ENCODE measurements at regions not wholly inside any gene's neighbourhood (a gene's known extent, or its start where the extent isn't known, plus 50 kb on each side); places are given as distances from the start of the nearest gene placed in this dataset.

DNA sequence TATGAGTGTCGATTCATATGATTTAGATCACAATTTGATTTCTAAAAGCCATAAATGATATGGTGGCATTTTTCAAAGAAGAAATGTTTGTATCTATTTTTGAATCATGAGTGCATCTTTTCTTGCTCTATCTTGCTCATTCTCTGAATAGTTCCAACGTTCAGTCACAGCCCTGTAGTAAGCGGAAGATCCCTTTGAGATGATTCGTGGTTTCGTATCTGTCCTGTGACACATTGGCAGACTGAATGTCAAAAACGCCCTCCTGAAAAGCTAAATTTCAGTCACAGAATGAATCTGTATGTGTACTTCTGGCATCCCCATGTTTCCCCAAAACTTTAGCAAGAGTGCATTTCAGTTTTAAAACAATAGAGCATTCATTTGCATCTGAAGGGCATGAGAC is 1066.9 kb upstream of the TENM3 start:
- H3K9me3 ChIP-seq (ENCODE audit: control insufficient read depth in 4 of 4, insufficient read depth in 3 of 4, low read length in 3 of 4) = peaks cover 0 to 1% (median 0%) of the 10 kb centered on the region in 4 donors
- ATAC-seq (ENCODE audit: insufficient read depth, low FRiP score) = no peak
- H3K4me1 ChIP-seq (ENCODE audit: control insufficient read depth in 5 of 5, insufficient read depth in 5 of 5, low read length in 5 of 5) = no peaks in the 10 kb centered on the region
- no peak overlapping the region for H3K27ac ChIP-seq (ENCODE audit: low read depth in 1 of 2, low read length in 1 of 2)
- TF ChIP-seq, protein P1, sequence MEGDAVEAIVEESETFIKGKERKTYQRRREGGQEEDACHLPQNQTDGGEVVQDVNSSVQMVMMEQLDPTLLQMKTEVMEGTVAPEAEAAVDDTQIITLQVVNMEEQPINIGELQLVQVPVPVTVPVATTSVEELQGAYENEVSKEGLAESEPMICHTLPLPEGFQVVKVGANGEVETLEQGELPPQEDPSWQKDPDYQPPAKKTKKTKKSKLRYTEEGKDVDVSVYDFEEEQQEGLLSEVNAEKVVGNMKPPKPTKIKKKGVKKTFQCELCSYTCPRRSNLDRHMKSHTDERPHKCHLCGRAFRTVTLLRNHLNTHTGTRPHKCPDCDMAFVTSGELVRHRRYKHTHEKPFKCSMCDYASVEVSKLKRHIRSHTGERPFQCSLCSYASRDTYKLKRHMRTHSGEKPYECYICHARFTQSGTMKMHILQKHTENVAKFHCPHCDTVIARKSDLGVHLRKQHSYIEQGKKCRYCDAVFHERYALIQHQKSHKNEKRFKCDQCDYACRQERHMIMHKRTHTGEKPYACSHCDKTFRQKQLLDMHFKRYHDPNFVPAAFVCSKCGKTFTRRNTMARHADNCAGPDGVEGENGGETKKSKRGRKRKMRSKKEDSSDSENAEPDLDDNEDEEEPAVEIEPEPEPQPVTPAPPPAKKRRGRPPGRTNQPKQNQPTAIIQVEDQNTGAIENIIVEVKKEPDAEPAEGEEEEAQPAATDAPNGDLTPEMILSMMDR (IDR thresholded peaks at IDR 0.05; ENCODE audit: control extremely low read depth, extremely low read depth) = no peak
- no peak overlapping the region for H3K4me3 ChIP-seq
- H3K36me3 ChIP-seq (ENCODE audit: control insufficient read depth in 4 of 4, insufficient read depth in 4 of 4, low read length in 4 of 4) = no peaks in the 10 kb centered on the region
- no peak for DNase-seq
- WGBS, 2 donors = 84 to 86% methylated on average over 6 of the region's 6 CpGs
- H3K27me3 ChIP-seq (ENCODE audit: control insufficient read depth in 3 of 3, insufficient read depth in 3 of 3, low read length in 2 of 3) = no peaks in the 10 kb centered on the region
- H3K9ac ChIP-seq (ENCODE audit: insufficient read depth in 1 of 2, low read length in 2 of 2) = no peak overlapping the region

DNA sequence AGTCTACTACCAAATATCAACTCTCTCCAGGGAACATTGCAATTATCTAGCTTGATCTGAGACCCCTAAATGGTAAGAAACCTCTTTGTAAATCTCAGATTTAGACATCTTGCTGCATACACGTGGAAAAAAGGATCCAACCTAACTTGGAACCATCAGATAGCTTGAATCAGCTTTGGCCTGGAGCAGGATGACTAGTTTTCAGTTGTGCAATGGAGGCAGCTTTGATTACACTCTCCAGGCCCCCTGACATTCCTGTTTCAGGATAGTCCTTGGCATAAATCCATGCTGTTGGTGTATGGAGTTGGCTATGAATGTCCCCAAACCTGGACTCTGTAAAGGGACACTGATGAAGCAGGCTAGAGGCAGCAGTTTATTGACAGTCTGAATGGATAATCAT is 1061.9 kb upstream of the TENM3 start:
- DNase-seq = no peak
- WGBS, 2 donors = 0% methylated on average over 1 of the region's 1 CpG

DNA sequence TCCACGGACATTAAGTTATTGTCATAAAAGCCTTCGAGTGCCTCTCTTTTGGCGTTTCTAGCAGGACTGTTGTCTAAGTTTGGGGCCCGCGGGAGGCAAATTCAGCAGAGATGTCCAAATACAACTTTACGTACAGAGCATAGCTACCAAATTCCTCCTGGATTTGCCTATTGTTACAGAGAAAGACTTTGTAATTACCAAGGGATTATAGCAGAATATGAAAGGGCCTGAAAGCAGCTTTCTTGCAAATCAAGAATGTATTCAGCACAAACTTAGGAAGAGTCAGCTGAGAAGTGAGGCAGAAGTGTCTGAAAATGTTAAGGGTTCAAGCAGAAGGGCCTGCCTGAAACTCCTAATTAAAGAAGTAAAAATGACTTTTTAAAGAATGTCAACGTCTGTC is 1053.5 kb upstream of the TENM3 start:
- Histone ChIP-seq H3K4me1 (ENCODE audit: control insufficient read depth in 5 of 5, insufficient read depth in 5 of 5, low read length in 5 of 5) (peaks cover 0 to 9% (median 0%) of the 10 kb centered on the region in 5 donors), H3K36me3 (ENCODE audit: control insufficient read depth in 4 of 4, insufficient read depth in 4 of 4, low read length in 4 of 4) (no peaks in the 10 kb centered on the region), H3K9me3 (ENCODE audit: control insufficient read depth in 4 of 4, insufficient read depth in 3 of 4, low read length in 3 of 4) (peaks cover 0 to 6% (median 0%) of the 10 kb centered on the region in 4 donors), H3K27ac (ENCODE audit: low read depth in 1 of 2, low read length in 1 of 2) (no peak overlapping the region), H3K4me3 (no peak overlapping the region), H3K27me3 (ENCODE audit: control insufficient read depth in 3 of 3, insufficient read depth in 3 of 3, low read length in 2 of 3) (no peaks in the 10 kb centered on the region), H3K9ac (ENCODE audit: insufficient read depth in 1 of 2, low read length in 2 of 2) (no peak overlapping the region)
- no peak for ATAC-seq (ENCODE audit: insufficient read depth, low FRiP score)
- DNase-seq = no peak
- WGBS, 2 donors = 72% methylated on average over 7 of the region's 7 CpGs
- TF ChIP-seq, protein P1 (IDR thresholded peaks at IDR 0.05; ENCODE audit: control extremely low read depth, extremely low read depth) = no peak

More for the DNA sequence above, 1061.9 kb upstream of the TENM3 start:
- no peak for ATAC-seq (ENCODE audit: insufficient read depth, low FRiP score)
- Histone ChIP-seq H3K36me3 (ENCODE audit: control insufficient read depth in 4 of 4, insufficient read depth in 4 of 4, low read length in 4 of 4) (no peaks in the 10 kb centered on the region), H3K4me1 (ENCODE audit: control insufficient read depth in 5 of 5, insufficient read depth in 5 of 5, low read length in 5 of 5) (no peaks in the 10 kb centered on the region), H3K27me3 (ENCODE audit: control insufficient read depth in 3 of 3, insufficient read depth in 3 of 3, low read length in 2 of 3) (no peaks in the 10 kb centered on the region), H3K9ac (ENCODE audit: insufficient read depth in 1 of 2, low read length in 2 of 2) (no peak overlapping the region), H3K4me3 (no peak overlapping the region), H3K27ac (ENCODE audit: low read depth in 1 of 2, low read length in 1 of 2) (no peak overlapping the region), H3K9me3 (ENCODE audit: control insufficient read depth in 4 of 4, insufficient read depth in 3 of 4, low read length in 3 of 4) (peaks cover 0 to 8% (median 0%) of the 10 kb centered on the region in 4 donors)
- TF ChIP-seq, protein P1 (IDR thresholded peaks at IDR 0.05; ENCODE audit: control extremely low read depth, extremely low read depth) = no peak
